ENCODE measurements at regions not wholly inside any gene's neighbourhood (a gene's known extent, or its start where the extent isn't known, plus 50 kb on each side); places are given as distances from the start of the nearest gene placed in this dataset.

DNA sequence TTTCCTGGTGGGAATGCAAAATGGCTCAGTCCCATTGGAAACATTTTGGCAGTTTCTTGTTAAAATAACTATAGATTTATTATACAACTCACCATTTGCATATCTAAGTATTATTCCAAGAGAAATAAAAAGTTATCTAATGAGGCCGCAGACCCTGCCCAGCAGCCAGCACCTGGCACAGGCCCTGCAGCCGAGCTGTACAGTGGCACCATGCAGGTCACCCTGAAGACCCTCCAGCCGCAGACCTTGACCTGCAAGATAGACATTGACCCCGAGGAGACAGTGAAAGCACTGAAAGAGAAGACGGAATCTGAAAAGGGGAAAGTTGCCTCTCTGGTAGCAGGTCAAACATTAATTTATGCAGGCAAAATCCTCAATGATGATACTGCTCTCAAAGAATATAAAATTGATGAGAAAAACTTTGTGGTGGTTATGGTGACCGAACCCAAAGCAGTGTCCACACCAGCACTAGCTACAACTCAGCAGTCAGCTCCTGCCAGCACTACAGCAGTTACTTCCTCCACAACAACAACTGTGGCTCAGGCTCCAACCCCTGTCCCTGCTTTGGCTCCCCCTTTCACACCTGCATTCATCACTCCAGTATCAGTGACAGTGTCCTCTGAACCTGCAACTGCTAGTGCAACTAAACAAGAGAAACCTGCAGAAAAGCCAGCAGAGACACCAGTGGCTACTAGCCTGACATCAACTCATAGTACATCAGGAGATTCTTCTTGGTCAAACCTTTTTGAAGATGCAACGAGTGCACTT, 113.5 kb upstream of the SATB1 start:
- FAIRE-seq, result no peak
- no peaks in the 10 kb centered on the region; the same call in 1 of the 2 replicates for H3K23me2 ChIP-seq (ENCODE audit: low read depth, low read length)
- WGBS, 2 experiments (ENCODE audit: extremely low coverage in 1 of 2, insufficient coverage in 1 of 2, insufficient read length in 1 of 2, insufficient replicate concordance in 2 of 2, low coverage in 1 of 2, low lambda C conversion rate in 2 of 2, missing lambda C conversion rate in 1 of 2), result 88% methylated on average over 7 of the region's 7 CpGs; no CpG with 5 or more reads in 1 of the 2 experiments

More for the DNA sequence above, 113.5 kb upstream of the SATB1 start:
- Histone ChIP-seq H3K56ac (replicated peaks; ENCODE audit: insufficient read length, low read depth, low read length) (no peak overlapping the region), H3K27me3 (replicated peaks in 1 of 4; ENCODE audit: control insufficient read depth in 3 of 4, extremely low read depth in 1 of 4, insufficient read depth in 3 of 4, low read length in 3 of 4) (no peaks in the 10 kb centered on the region), H2BK5ac (ENCODE audit: low read depth, low read length) (no peak overlapping the region), H3K4me2 (ENCODE audit: insufficient read depth in 1 of 2, low read depth in 2 of 2, low read length in 2 of 2) (no peak overlapping the region), H3K9me3 (ENCODE audit: insufficient read depth in 2 of 2, low read depth in 1 of 2, low read length in 1 of 2) (no peaks in the 10 kb centered on the region), H2BK15ac (ENCODE audit: low read length) (no peak overlapping the region), H3K4me1 (replicated peaks in 1 of 4; ENCODE audit: control insufficient read depth in 3 of 4, insufficient read depth in 4 of 4, low read length in 3 of 4) (no peaks in the 10 kb centered on the region), H2BK120ac (replicated peaks; ENCODE audit: low read depth, low read length) (no peak overlapping the region), H3K79me2 (ENCODE audit: control insufficient read depth in 1 of 2, insufficient read depth in 2 of 2, low read length in 2 of 2) (no peaks in the 10 kb centered on the region), H2BK20ac (ENCODE audit: low read length) (no peak overlapping the region), H3K4me3 (ENCODE audit: extremely low read depth in 1 of 4, insufficient read depth in 2 of 4, low read depth in 3 of 4, low read length in 4 of 4) (no peak overlapping the region), H3K23ac (ENCODE audit: insufficient read length) (no peak overlapping the region), H2BK12ac (ENCODE audit: low read depth, low read length) (no peak overlapping the region), H4K20me1 (replicated peaks in 1 of 2; ENCODE audit: control insufficient read depth in 1 of 2, insufficient read depth in 2 of 2, low read length in 2 of 2) (no peaks in the 10 kb centered on the region), H4K5ac (ENCODE audit: insufficient read length, low read depth, low read length) (no peak overlapping the region), H3K36me3 (ENCODE audit: control insufficient read depth in 2 of 4, insufficient read depth in 4 of 4, low read length in 3 of 4) (no peaks in the 10 kb centered on the region), H2AK5ac (ENCODE audit: low read depth, low read length) (no peak overlapping the region), H3K79me1 (ENCODE audit: low read depth, low read length) (no peaks in the 10 kb centered on the region), H4K8ac (ENCODE audit: extremely low read depth, insufficient read depth, low read length) (no peak overlapping the region), H3K27ac (ENCODE audit: low read depth, low read length) (no peak overlapping the region), H3K4ac (replicated peaks; ENCODE audit: insufficient read length, low read depth, low read length) (no peak overlapping the region), H4K91ac (replicated peaks; ENCODE audit: insufficient read length, low read length) (no peak overlapping the region), H3K14ac (ENCODE audit: insufficient read length) (no peak overlapping the region), H3K18ac (ENCODE audit: extremely low read depth, low read length) (no peak overlapping the region), H2AFZ (ENCODE audit: low read length) (no peak overlapping the region), H3K9ac (replicated peaks in 1 of 4; ENCODE audit: extremely low read depth in 1 of 4, low read depth in 3 of 4, low read length in 3 of 4) (no peak overlapping the region)
- CTCF ChIA-PET (ENCODE audit: partially characterized antibody), result no interaction called here
- no peak for DNase-seq (ENCODE audit: low read depth in 1 of 2, low spot score in 2 of 2)
- POLR2A ChIA-PET (ENCODE audit: partially characterized antibody), result no interaction called here
- TF ChIP-seq RBBP5 (IDR thresholded peaks at IDR 0.05; ENCODE audit: borderline replicate concordance, low read depth, low read length) (no peak), EZH2 (IDR thresholded peaks at IDR 0.05; ENCODE audit: low read depth, low read length, severe bottlenecking) (no peak), SP2 (IDR thresholded peaks at IDR 0.05; ENCODE audit: low read length) (no peak), KDM4A (IDR thresholded peaks at IDR 0.05; ENCODE audit: low read depth, low read length, severe bottlenecking) (no peak), BRCA1 (IDR thresholded peaks at IDR 0.05; ENCODE audit: low read depth, low read length) (no peak), HDAC2 (IDR thresholded peaks at IDR 0.05; ENCODE audit: borderline replicate concordance in 1 of 2, low read depth in 2 of 2, low read length in 2 of 2) (no peak), HDAC6 (IDR thresholded peaks at IDR 0.05; ENCODE audit: low read depth, low read length) (no peak), ASH2L (IDR thresholded peaks at IDR 0.05; ENCODE audit: low read length) (no peak), SIX5 (IDR thresholded peaks at IDR 0.05; ENCODE audit: low read depth, low read length) (no peak), RXRA (IDR thresholded peaks at IDR 0.05; ENCODE audit: insufficient read depth, low read depth, low read length) (no peak), PHF8 (conservative IDR thresholded peaks at IDR 0.05; ENCODE audit: low read depth, low read length) (no peak), POU5F1 (IDR thresholded peaks at IDR 0.05; ENCODE audit: low read depth, low read length) (no peak), YY1 (IDR thresholded peaks at IDR 0.05; ENCODE audit: low read depth, low read length) (no peak)

Data from H1 (cell line).